Memory B cell (primary cell): ENCODE measurements at regions not wholly inside any gene's neighbourhood (a gene's known extent, or its start where the extent isn't known, plus 50 kb on each side); places are given as distances from the start of the nearest gene placed in this dataset.
"Not testable (repeated sequence)": the region's sequence is repeated elsewhere in the genome, so short reads cannot be mapped to it uniquely, and the experiment has no call there.

Experiments used
- ATAC-seq: fragments of 150-1000 bp; cut with Tn5 transposase; 2 replicates; pipeline ENCODE4 v1.10.0; 2021; ENCODE audit warnings: low read depth, mild to moderate bottlenecking, moderate library complexity
- DNase-seq, 2 donors: peaks; one replicate each; pipeline ENCODE4 v3.0.0; 2022; ENCODE audit warnings: low spot score in 2 of 2
- H3K27ac Mint-ChIP-seq: one replicate; pipeline ENCODE4 v1.8.0; 2022; ENCODE audit warnings: mild to moderate bottlenecking, moderate library complexity, mixed read lengths
- H3K27me3 Mint-ChIP-seq: one replicate; pipeline ENCODE4 v1.8.0; 2022; ENCODE audit warnings: mixed read lengths
- H3K36me3 Mint-ChIP-seq: one replicate; pipeline ENCODE4 v1.8.0; 2022; ENCODE audit warnings: mild to moderate bottlenecking, mixed read lengths
- H3K4me1 Mint-ChIP-seq: one replicate; pipeline ENCODE4 v1.8.0; 2022; ENCODE audit warnings: mixed read lengths
- H3K4me3 Mint-ChIP-seq: one replicate; pipeline ENCODE4 v1.8.0; 2022; ENCODE audit warnings: mild to moderate bottlenecking, moderate library complexity, mixed read lengths
- H3K9me3 Mint-ChIP-seq: one replicate; pipeline ENCODE4 v1.8.0; 2022; ENCODE audit warnings: mixed read lengths

- peaks cover 8% of the 10 kb centered on the region for H3K36me3 Mint-ChIP-seq
- H3K4me1 Mint-ChIP-seq, result no peaks in the 10 kb centered on the region
- ATAC-seq (no peak), DNase-seq (no peak)
- H3K9me3 Mint-ChIP-seq, result no peaks in the 10 kb centered on the region
- no peak overlapping the region for H3K27ac Mint-ChIP-seq
- H3K27me3 Mint-ChIP-seq, result no peaks in the 10 kb centered on the region
- no peak overlapping the region for H3K4me3 Mint-ChIP-seq
These were observed 67.2 kb downstream of the BUB3 start for GRCh38 chr10:123221418-123221817.

DNA sequence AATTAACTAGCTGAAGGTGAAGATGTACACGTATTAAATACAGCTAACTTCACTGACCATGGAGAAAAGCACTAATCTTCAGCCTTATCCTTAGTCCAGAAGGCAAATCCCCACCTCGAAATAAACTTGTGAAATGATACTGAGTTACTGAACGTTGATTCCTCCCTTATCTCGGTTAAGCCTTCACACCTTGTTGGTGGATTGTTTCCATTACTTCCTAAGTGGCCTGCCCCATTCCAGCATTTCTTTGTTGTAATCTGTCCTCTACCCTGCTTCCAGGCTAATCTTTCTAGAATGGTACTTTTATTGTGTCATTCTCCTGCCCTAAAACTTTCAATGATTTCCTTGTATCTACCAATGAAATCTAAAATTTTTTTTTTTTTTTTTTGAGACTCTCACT, 68.6 kb downstream of the BUB3 start:
- no peak for ATAC-seq
- Mint-ChIP-seq H3K27ac (no peak overlapping the region), H3K36me3 (peaks cover 8% of the 10 kb centered on the region), H3K27me3 (no peaks in the 10 kb centered on the region), H3K4me3 (no peak overlapping the region), H3K4me1 (no peaks in the 10 kb centered on the region), H3K9me3 (no peaks in the 10 kb centered on the region)
- no peak for DNase-seq

- Mint-ChIP-seq H3K27me3 (no peaks in the 10 kb centered on the region), H3K9me3 (peaks cover 3% of the 10 kb centered on the region), H3K36me3 (peaks cover 27% of the 10 kb centered on the region), H3K27ac (no peak overlapping the region), H3K4me1 (no peaks in the 10 kb centered on the region), H3K4me3 (no peak overlapping the region)
- no peak for DNase-seq
- ATAC-seq, result no peak
These were observed 73.5 kb downstream of the BUB3 start for GRCh38 chr10:123227706-123228105.

DNA sequence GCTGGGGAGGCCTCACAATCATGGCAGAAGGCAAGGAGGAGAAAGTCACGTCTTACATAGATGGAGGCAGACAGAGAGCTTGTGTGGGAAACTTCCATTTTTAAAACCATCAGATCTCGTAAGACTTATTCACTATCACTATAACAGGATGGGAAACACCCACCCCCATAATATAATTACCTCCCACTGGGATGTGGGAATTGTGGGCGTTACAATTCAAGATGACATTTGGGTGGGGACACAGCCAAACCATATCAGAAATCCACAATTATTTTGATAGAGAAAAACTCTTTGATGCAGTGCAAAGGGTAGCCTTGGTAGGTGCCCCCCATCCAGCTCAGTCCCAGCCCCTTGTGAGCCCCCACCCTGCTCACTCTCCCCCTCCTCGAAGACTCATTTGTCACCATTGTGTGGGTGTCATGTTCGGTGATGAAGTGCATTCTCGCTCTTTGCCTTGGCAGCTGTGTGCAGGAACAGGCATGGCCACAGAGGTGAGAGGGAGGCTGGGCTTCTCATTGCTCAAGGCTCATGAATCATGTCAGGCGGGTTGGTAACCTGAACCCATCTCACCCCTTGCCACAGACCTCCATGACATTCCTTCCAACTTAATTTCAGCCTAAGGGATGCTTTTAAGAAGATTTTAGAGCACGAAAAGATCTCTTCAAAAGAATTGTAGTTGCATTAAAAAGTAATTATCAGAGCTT, 75.9 kb downstream of the BUB3 start:
- DNase-seq (no peak), ATAC-seq (no peak)
- H3K27ac Mint-ChIP-seq, result no peak overlapping the region
- H3K36me3 Mint-ChIP-seq, result peaks cover 33% of the 10 kb centered on the region
- H3K9me3 Mint-ChIP-seq, result peaks cover 8% of the 10 kb centered on the region
- no peaks in the 10 kb centered on the region for H3K4me1 Mint-ChIP-seq
- H3K4me3 Mint-ChIP-seq, result no peak overlapping the region
- H3K27me3 Mint-ChIP-seq, result no peaks in the 10 kb centered on the region

- H3K27me3 Mint-ChIP-seq, H3K4me1 Mint-ChIP-seq, H3K27ac Mint-ChIP-seq, ATAC-seq, DNase-seq, H3K4me3 Mint-ChIP-seq: not testable (repeated sequence)
- H3K36me3 Mint-ChIP-seq, result peaks cover 44% of the 10 kb centered on the region
- H3K9me3 Mint-ChIP-seq, result peaks cover 16% of the 10 kb centered on the region
These were observed 78.7 kb downstream of the BUB3 start for GRCh38 chr10:123232879-123233278.

GRCh38 chr10:123235014-123235413, 80.8 kb downstream of the BUB3 start:
- peaks cover 38% of the 10 kb centered on the region for H3K36me3 Mint-ChIP-seq

GRCh38 chr10:123236126-123236525, 81.9 kb downstream of the BUB3 start:
- Mint-ChIP-seq H3K9me3 (peaks cover 16% of the 10 kb centered on the region), H3K4me1 (peaks cover 2% of the 10 kb centered on the region), H3K4me3 (no peak overlapping the region), H3K36me3 (peaks cover 31% of the 10 kb centered on the region), H3K27ac (no peak overlapping the region), H3K27me3 (no peaks in the 10 kb centered on the region)
- ATAC-seq, result no peak
- no peak for DNase-seq

More at GRCh38 chr10:123235014-123235413, 80.8 kb downstream of the BUB3 start:
- not testable (repeated sequence) for H3K27ac Mint-ChIP-seq, ATAC-seq, H3K4me3 Mint-ChIP-seq, H3K4me1 Mint-ChIP-seq, DNase-seq, H3K27me3 Mint-ChIP-seq
- H3K9me3 Mint-ChIP-seq, result peaks cover 16% of the 10 kb centered on the region

DNA sequence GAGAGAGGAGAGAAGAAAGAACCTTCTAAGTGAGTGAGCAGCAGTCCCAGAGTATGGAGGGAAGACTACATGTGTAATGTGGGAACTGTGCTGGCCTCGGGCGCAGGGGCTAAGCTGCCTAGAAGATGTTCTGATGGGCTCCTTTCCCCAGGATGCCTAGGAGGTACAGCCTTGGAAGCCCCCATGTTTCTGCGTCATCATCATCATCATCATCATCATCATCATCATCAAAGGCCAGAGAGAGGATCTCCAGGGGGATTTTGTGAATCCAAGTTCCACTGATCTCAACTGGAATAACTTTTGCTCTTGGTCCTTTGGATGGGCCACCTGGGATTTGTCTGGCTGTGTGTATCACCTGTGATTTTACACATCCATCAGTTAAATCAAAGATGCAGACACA, 86.0 kb downstream of the BUB3 start:
- Mint-ChIP-seq H3K36me3 (peaks cover 12% of the 10 kb centered on the region), H3K9me3 (peaks cover 6% of the 10 kb centered on the region), H3K27ac (peak overlapping the region; percentile 94), H3K27me3 (no peaks in the 10 kb centered on the region), H3K4me1 (peaks cover 13% of the 10 kb centered on the region), H3K4me3 (no peak overlapping the region)
- DNase-seq (no peak), ATAC-seq (no peak)

GRCh38 chr10:123240776-123241175, 86.6 kb downstream of the BUB3 start:
- Mint-ChIP-seq H3K4me3 (no peak overlapping the region), H3K36me3 (peaks cover 7% of the 10 kb centered on the region), H3K27ac (peak overlapping the region; percentile 94), H3K9me3 (peaks cover 3% of the 10 kb centered on the region), H3K4me1 (peaks cover 13% of the 10 kb centered on the region), H3K27me3 (no peaks in the 10 kb centered on the region)
- DNase-seq, result no peak
- ATAC-seq, result no peak

- peak overlapping the region; percentile 94 for H3K27ac Mint-ChIP-seq
- H3K9me3 Mint-ChIP-seq, result peaks cover 3% of the 10 kb centered on the region
- H3K27me3 Mint-ChIP-seq, result no peaks in the 10 kb centered on the region
- ATAC-seq (peak; percentile 96), DNase-seq (peak; percentile 32 to 48)
- peaks cover 13% of the 10 kb centered on the region for H3K4me1 Mint-ChIP-seq
- peaks cover 7% of the 10 kb centered on the region for H3K36me3 Mint-ChIP-seq
- peak overlapping the region; percentile 53 for H3K4me3 Mint-ChIP-seq
These were observed 87.4 kb downstream of the BUB3 start for GRCh38 chr10:123241391-123242141.

DNA sequence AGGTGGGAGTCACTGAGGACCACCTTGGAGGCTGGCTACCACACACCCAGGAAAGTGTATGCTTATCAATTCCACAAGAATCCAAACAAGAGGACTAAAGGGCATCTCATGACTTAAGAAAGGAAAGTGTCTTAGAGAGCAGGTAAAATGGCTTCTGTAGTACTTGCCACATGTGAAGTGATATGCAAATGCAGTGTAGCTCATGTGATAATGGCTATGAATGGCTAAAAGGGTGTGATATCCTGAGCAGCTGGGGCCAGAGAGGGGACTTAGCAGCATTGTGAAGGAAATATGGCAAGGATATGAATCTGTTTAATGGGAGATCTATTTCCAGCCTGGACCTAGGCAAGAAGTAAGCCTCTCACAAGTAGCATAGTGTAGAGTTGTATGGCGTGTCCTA, 90.5 kb downstream of the BUB3 start:
- ATAC-seq (no peak), DNase-seq (no peak)
- no peak overlapping the region for H3K27ac Mint-ChIP-seq
- H3K27me3 Mint-ChIP-seq, result no peaks in the 10 kb centered on the region
- H3K36me3 Mint-ChIP-seq, result peaks cover 1% of the 10 kb centered on the region
- H3K4me1 Mint-ChIP-seq, result peaks cover 13% of the 10 kb centered on the region
- no peak overlapping the region for H3K4me3 Mint-ChIP-seq
- no peaks in the 10 kb centered on the region for H3K9me3 Mint-ChIP-seq

- Mint-ChIP-seq H3K36me3 (no peaks in the 10 kb centered on the region), H3K9me3 (no peaks in the 10 kb centered on the region), H3K27me3 (no peaks in the 10 kb centered on the region), H3K4me1 (peaks cover 13% of the 10 kb centered on the region), H3K27ac (no peak overlapping the region), H3K4me3 (no peak overlapping the region)
- no peak for ATAC-seq
- DNase-seq, result no peak
These were observed 91.1 kb downstream of the BUB3 start for GRCh38 chr10:123245264-123245663.

DNA sequence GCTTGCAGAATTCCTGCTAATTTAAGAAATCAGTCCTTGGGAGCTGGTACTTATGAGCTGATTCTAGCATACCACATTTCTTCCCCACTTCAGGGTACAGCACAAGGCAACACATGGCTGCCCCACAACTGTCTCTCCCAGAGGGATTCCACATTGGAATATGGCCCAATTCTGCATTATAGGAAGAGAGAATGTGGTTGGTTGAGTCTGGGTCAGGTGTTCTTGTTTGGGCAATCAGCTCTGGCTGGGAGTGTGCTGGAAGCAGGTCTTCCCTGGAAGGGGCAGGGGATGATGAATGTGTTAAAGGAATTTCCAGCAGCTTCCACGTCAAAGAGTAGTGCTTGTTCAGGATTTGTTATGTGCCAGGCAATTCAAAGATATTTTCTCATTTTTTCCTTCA, 95.7 kb downstream of the BUB3 start:
- Mint-ChIP-seq H3K4me1 (no peaks in the 10 kb centered on the region), H3K9me3 (no peaks in the 10 kb centered on the region), H3K36me3 (no peaks in the 10 kb centered on the region), H3K27ac (peak overlapping the region; percentile 51), H3K27me3 (no peaks in the 10 kb centered on the region), H3K4me3 (no peak overlapping the region)
- ATAC-seq (no peak), DNase-seq (no peak)

DNA sequence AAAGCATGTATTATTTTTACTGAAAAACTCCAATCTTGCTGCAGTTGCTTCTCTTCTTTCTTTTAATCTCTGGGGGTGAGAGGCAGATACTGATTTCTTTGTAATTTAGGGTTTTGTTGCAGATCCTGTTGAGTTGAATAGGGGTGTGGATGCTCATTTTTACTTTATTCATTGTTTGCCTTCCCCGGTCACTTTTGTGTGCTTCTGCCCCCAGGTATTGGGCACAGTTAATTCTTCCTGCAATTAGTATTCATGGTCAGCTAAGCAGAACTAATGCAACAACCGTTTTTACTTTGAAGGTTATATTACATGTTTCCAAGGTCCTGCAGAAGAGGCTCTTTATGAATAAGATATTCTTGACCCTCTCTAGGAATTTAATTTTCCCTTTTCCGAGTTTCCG, 96.4 kb downstream of the BUB3 start:
- H3K36me3 Mint-ChIP-seq, result no peaks in the 10 kb centered on the region
- no peak overlapping the region for H3K4me3 Mint-ChIP-seq
- DNase-seq (no peak), ATAC-seq (no peak)
- H3K27ac Mint-ChIP-seq, result peak overlapping the region; percentile 51
- no peaks in the 10 kb centered on the region for H3K27me3 Mint-ChIP-seq
- no peaks in the 10 kb centered on the region for H3K9me3 Mint-ChIP-seq
- no peaks in the 10 kb centered on the region for H3K4me1 Mint-ChIP-seq

- H3K4me1 Mint-ChIP-seq, result no peaks in the 10 kb centered on the region
- no peaks in the 10 kb centered on the region for H3K27me3 Mint-ChIP-seq
- ATAC-seq (no peak), DNase-seq (no peak)
- H3K27ac Mint-ChIP-seq, result no peak overlapping the region
- no peaks in the 10 kb centered on the region for H3K36me3 Mint-ChIP-seq
- no peaks in the 10 kb centered on the region for H3K9me3 Mint-ChIP-seq
- H3K4me3 Mint-ChIP-seq, result no peak overlapping the region
These were observed 98.6 kb downstream of the BUB3 start for GRCh38 chr10:123252779-123253178.
